GM19193 (cell line): ENCODE measurements at regions not wholly inside any gene's neighbourhood (a gene's known extent, or its start where the extent isn't known, plus 50 kb on each side); places are given as distances from the start of the nearest gene placed in this dataset.

Source experiments
- POLR2A ChIP-seq: IDR thresholded peaks from 4 replicates; pipeline ENCODE4 v1.6.1; 2011; ENCODE audit not compliant: insufficient read depth, insufficient read length; ENCODE audit errors: extremely low read depth

GRCh38 chr12:126204326-126204725, 1139.1 kb downstream of the AACS start:
- no peak for TF ChIP-seq POLR2A

GRCh38 chr12:126210026-126210425, 1144.8 kb downstream of the AACS start:
- TF ChIP-seq POLR2A: no peak

- no peak for TF ChIP-seq POLR2A
Measured at GRCh38 chr12:126210448-126210847, 1145.2 kb downstream of the AACS start.

DNA sequence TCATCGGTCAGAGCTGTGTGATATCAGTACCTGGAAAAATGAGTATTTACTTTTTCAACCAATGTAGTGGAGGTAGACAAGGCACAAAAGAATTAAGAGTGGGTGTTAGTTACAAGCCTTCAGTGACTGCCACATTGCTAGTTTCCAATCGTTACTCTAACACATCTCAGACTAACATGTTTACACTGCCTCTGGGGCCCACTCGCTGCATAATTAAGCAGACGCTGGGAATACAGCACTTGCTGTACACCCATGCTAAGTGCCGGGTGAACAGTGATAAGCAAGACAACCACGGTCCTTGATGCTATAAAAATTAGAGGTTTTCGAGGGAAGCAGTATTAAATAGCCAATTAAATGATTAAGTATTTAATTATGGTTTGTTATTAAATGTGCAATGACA, 1147.6 kb downstream of the AACS start:
- no peak for TF ChIP-seq POLR2A

DNA sequence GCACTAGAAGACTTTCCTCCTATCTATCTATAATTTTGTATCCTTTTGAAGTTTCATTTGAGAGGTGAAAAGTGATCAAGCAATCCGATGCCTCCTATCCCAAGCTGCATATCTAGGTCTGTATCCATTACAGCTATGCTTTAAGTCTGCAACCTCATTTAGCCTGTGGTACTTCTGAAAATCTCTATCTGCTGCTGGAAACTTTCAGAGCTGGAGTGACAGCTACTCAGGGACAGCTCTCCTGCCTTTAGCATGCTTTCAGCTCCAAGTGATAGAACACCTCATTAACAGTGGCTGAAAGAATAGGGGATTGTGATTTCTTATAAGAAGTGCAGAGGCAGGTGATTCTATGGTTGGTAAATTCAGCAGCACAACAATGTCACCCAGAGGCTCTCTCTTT, 1153.5 kb downstream of the AACS start:
- no peak for TF ChIP-seq POLR2A

DNA sequence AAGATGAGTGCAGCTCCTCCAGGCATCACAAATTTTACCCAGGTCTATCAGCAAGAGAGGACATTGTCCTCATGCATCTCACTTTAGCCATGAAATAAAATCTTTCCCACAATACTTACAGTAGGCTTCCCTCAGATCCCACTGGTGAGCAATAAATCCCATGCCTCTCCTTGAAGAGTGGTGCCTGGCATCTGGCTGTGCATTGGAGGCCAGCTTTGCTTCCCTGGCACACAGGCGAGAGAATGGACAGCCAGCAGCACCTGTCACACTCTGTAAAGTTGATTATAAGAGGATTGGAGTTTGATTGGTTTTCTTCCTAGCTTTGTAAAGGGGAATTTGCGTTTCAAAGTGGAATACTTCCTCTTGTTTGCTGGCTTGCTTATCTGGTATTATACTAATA, 1153.9 kb downstream of the AACS start:
- TF ChIP-seq POLR2A: no peak

- no peak for TF ChIP-seq POLR2A
Measured at GRCh38 chr12:126219654-126220279, 1154.5 kb downstream of the AACS start.

DNA sequence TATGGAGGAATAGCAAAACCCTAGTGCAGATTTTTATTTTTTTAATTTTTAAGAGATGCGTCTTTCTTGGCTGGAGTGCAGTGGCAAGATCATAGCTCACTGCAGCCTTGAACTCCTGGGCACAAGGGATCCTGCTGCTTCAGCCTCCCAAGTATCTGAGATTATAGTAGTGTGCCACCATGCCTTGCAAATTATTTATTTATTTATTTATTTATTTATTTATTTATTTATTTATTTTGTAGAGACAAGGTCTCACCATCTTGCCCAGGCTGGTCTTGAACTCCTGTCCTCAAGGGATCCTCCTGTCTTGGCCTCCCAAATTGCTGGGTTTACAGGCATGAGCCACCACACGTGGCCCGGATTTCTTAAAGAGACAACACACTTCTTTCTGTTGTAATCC, 1158.8 kb downstream of the AACS start:
- no peak for TF ChIP-seq POLR2A

DNA sequence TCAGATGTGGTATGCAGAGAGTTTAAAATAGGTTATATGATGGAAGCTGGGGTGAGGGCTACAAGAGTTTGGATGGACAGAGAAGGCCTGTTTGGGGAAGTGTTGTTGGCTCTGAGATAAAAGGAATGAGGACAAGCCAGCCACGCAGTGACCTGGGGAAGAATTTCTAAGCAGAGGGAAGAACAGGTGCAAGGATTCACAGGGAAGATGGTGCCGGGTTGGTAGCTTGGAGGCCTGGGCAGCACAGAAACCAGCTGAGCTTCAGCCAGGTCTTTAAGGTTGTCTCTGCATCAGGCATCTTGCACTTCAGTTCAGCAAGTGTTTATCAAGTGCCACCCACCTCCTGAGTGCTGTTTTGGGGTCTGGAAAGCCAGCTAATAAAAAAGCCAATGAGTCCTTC, 1163.7 kb downstream of the AACS start:
- TF ChIP-seq POLR2A: no peak

- no peak for TF ChIP-seq POLR2A
Measured at GRCh38 chr12:126232711-126233110, 1167.5 kb downstream of the AACS start.

DNA sequence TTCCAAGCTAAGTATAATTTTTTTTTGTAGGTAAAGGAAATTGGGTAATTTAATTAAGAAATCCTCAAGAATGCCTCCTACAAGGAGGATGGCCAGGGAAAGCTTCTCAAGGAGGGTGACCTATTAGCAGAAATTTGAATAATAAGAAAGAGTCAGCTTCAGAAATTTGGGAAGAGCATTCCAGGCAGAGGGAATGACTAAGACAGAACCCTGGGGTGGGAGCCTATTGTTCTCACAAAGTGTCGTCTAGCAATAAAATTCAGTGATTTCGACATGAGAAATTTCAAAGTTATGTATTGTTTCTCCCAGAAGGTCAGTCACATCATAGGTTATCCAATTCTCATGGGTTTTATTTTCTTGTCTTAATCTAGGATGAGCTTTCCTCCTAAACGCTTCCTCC, 1168.4 kb downstream of the AACS start:
- TF ChIP-seq POLR2A: no peak

GRCh38 chr12:126243814-126244440, 1178.7 kb downstream of the AACS start:
- TF ChIP-seq POLR2A: no peak

DNA sequence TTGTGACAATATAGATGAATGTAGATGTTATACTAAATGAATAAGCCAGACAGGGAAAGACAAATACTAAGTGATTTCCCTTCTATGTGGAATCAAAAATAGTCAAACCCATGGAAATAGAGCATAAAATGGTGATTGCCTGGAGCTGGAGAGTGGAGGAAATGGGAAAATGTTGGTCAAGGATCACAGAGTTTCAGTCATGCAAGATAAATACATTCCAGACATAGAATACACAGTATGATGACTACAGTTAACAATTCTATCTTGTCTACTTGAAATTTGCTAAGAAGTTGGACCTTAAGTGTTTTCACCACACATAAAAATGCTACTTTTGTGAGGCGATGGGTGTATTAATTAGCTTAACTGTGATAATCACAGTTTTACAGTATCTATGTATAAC, 1182.7 kb downstream of the AACS start:
- no peak for TF ChIP-seq POLR2A

DNA sequence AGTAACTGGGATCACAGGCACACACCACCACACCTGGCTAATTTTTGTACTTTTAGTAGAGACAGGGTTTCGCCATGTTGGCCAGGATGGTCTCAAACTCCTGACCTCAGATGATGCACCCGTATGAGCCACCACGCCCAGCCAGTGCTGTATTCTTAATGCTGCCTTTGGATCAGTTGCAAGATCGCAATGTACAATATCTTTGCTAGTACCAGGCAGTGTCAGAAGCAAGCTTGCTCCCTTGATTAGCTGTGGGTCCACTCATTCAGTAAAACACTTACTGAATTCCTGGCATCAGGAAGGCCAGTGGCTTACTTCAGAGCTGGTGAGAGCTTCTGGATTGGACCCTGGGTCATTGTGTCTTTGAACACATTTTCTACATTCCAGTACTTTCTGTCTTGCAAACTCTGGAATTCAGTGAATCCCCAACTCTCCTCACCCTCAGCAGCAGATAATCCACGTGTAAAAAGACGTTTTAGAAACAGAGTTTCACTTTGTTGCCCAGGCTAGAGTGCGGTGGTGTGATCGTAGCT, 1183.7 kb downstream of the AACS start:
- TF ChIP-seq POLR2A: no peak

DNA sequence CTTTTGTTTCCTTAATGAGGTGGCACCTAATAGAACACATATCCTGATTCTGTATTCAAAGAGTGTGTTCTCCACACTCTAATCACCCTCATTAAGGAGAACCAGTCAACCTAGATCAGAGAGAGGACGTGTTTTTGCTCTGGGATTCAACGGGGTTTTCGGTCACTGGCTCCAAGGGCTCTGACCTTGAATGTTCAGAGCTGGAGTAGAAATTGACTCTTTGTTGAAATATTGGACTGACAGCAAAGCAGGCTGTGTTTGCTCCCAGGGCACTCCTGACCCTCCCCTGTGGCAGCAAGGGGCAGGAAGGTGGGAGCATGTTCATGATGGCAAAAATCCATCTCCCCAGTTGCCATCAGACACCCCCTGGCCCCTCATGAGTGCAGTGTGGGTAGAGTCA, 1193.0 kb downstream of the AACS start:
- TF ChIP-seq POLR2A: no peak

DNA sequence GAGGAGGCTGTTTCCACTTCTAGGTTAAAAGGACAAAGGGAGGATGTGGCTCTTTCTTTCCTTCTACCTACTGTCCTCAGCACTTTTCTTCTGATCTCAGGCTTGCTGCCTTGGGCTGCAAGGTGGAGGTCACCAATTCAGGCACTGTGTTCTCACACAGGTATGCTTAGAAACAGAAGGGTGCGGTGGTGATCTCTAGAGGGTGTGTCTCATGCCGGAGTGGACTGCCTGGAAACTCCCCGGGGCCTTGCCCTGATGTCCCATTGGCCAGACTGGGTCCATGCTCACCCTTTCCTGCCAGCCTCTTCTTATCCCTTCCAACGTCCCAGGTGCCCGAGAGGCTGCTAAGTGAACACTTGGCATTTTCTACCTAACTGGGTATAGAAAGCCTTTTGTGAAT, 1197.6 kb downstream of the AACS start:
- TF ChIP-seq POLR2A: no peak
